Brain microvascular endothelial cell (primary cell): ENCODE measurements at regions not wholly inside any gene's neighbourhood (a gene's known extent, or its start where the extent isn't known, plus 50 kb on each side); places are given as distances from the start of the nearest gene placed in this dataset.

Experiments used
- DNase-seq: peaks from one replicate; pipeline ENCODE4 v3.0.0-alpha.2; 2020
- H3K27ac ChIP-seq: fragments of 250-450 bp; sonication (Bioruptor Pico); 2 replicates; pipeline ENCODE4 v1.5.1; 2020; ENCODE audit warnings: mild to moderate bottlenecking, moderate library complexity
- H3K27me3 ChIP-seq: fragments of 250-450 bp; sonication (Bioruptor Pico); replicated peaks from 2 replicates; pipeline ENCODE4 v1.5.1; 2020; ENCODE audit warnings: mild to moderate bottlenecking
- H3K36me3 ChIP-seq: fragments of 250-450 bp; sonication (Bioruptor Pico); replicated peaks from 2 replicates; pipeline ENCODE4 v1.5.1; 2020; ENCODE audit warnings: mild to moderate bottlenecking
- H3K4me3 ChIP-seq: 2 replicates; pipeline ENCODE4 v1.5.1; 2011; ENCODE audit warnings: low read depth, mild to moderate bottlenecking, control low read depth, low read length, moderate library complexity
- CTCF ChIP-seq: IDR thresholded peaks from 2 replicates; pipeline ENCODE4 v1.5.1; 2011; ENCODE audit warnings: low read depth, mild to moderate bottlenecking, moderate library complexity, low read length, control low read depth, inconsistent platforms; ENCODE audit errors: missing control alignments
- in situ Hi-C: cut with HindIII; loops from 2 replicates; pipeline ENCODE4 v1.10.0; 2017; ENCODE audit warnings: low sequenced_read_pairs, low pct_ligation_motif_present

- no peak overlapping the region for H3K4me3 ChIP-seq
- no peak for TF ChIP-seq CTCF
Observed at GRCh38 chr10:131688304-131688703, 212.5 kb upstream of the PPP2R2D start.

GRCh38 chr10:131689016-131689415 lies 211.8 kb upstream of the PPP2R2D start:
- H3K36me3 ChIP-seq, result no peaks in the 10 kb centered on the region
- no peak for DNase-seq
- H3K4me3 ChIP-seq, result no peak overlapping the region
- H3K27ac ChIP-seq, result no peak overlapping the region
- in situ Hi-C loops, result no loop called here
- no peak for TF ChIP-seq CTCF
- H3K27me3 ChIP-seq, result no peaks in the 10 kb centered on the region

More at GRCh38 chr10:131688304-131688703, 212.5 kb upstream of the PPP2R2D start:
- H3K27ac ChIP-seq, result no peak overlapping the region
- H3K36me3 ChIP-seq, result no peaks in the 10 kb centered on the region
- in situ Hi-C loops, result no loop called here
- H3K27me3 ChIP-seq, result no peaks in the 10 kb centered on the region
- DNase-seq, result no peak

- no peak for TF ChIP-seq CTCF
- DNase-seq, result no peak
- Histone ChIP-seq H3K27me3 (no peaks in the 10 kb centered on the region), H3K27ac (no peak overlapping the region), H3K36me3 (no peaks in the 10 kb centered on the region), H3K4me3 (no peak overlapping the region)
- in situ Hi-C loops, result no loop called here
Observed at GRCh38 chr10:131689486-131689885, 211.3 kb upstream of the PPP2R2D start.

- no peak for TF ChIP-seq CTCF
- H3K27me3 ChIP-seq, result no peaks in the 10 kb centered on the region
- H3K27ac ChIP-seq, result no peak overlapping the region
- no peaks in the 10 kb centered on the region for H3K36me3 ChIP-seq
- in situ Hi-C loops, result no loop called here
- no peak for DNase-seq
- H3K4me3 ChIP-seq, result no peak overlapping the region
Observed at GRCh38 chr10:131689954-131690757, 210.7 kb upstream of the PPP2R2D start.

GRCh38 chr10:131690805-131691239 lies 210.0 kb upstream of the PPP2R2D start:
- no peak overlapping the region for H3K4me3 ChIP-seq
- no peak overlapping the region for H3K27ac ChIP-seq
- no peak for TF ChIP-seq CTCF
- no peak for DNase-seq
- H3K36me3 ChIP-seq, result no peaks in the 10 kb centered on the region
- in situ Hi-C loops, result no loop called here
- H3K27me3 ChIP-seq, result no peaks in the 10 kb centered on the region

GRCh38 chr10:131691481-131692090 lies 209.2 kb upstream of the PPP2R2D start:
- Histone ChIP-seq H3K27ac (no peak overlapping the region), H3K27me3 (no peaks in the 10 kb centered on the region), H3K4me3 (no peak overlapping the region), H3K36me3 (no peaks in the 10 kb centered on the region)
- in situ Hi-C loops, result no loop called here
- no peak for TF ChIP-seq CTCF
- DNase-seq, result no peak
